ENCODE measurements at regions not wholly inside any gene's neighbourhood (a gene's known extent, or its start where the extent isn't known, plus 50 kb on each side); places are given as distances from the start of the nearest gene placed in this dataset.

- TF ChIP-seq CTCF (conservative IDR thresholded peaks at IDR 0.05; ENCODE audit: low read depth, low read length) = no peak
- no peak for DNase-seq (ENCODE audit: low read depth)
- no peak overlapping the region for H3K4me3 ChIP-seq (ENCODE audit: low read length)
Measured at GRCh38 chr6:7033202-7033601, 74.6 kb upstream of the RREB1 start.

- DNase-seq (ENCODE audit: low read depth) = no peak
- H3K4me3 ChIP-seq (ENCODE audit: low read length) = no peak overlapping the region
- no peak for TF ChIP-seq CTCF (conservative IDR thresholded peaks at IDR 0.05; ENCODE audit: low read depth, low read length)
Measured at GRCh38 chr6:7034055-7034454, 73.7 kb upstream of the RREB1 start.

GRCh38 chr6:7035837-7036249, 71.9 kb upstream of the RREB1 start:
- no peak for TF ChIP-seq CTCF (conservative IDR thresholded peaks at IDR 0.05; ENCODE audit: low read depth, low read length)
- no peak overlapping the region for H3K4me3 ChIP-seq (ENCODE audit: low read length)
- DNase-seq (ENCODE audit: low read depth) = no peak

GRCh38 chr6:7041511-7042026, 66.2 kb upstream of the RREB1 start:
- no peak for TF ChIP-seq CTCF (conservative IDR thresholded peaks at IDR 0.05; ENCODE audit: low read depth, low read length)
- no peak for DNase-seq (ENCODE audit: low read depth)
- H3K4me3 ChIP-seq (ENCODE audit: low read length) = no peak overlapping the region

GRCh38 chr6:7042056-7042653, 65.6 kb upstream of the RREB1 start:
- no peak overlapping the region for H3K4me3 ChIP-seq (ENCODE audit: low read length)
- no peak for TF ChIP-seq CTCF (conservative IDR thresholded peaks at IDR 0.05; ENCODE audit: low read depth, low read length)
- no peak for DNase-seq (ENCODE audit: low read depth)

GRCh38 chr6:7042654-7043545, 64.9 kb upstream of the RREB1 start:
- no peak for DNase-seq (ENCODE audit: low read depth)
- TF ChIP-seq CTCF (conservative IDR thresholded peaks at IDR 0.05; ENCODE audit: low read depth, low read length) = no peak
- H3K4me3 ChIP-seq (ENCODE audit: low read length) = no peak overlapping the region
